HG02973 (cell line): ENCODE measurements at regions not wholly inside any gene's neighbourhood (a gene's known extent, or its start where the extent isn't known, plus 50 kb on each side); places are given as distances from the start of the nearest gene placed in this dataset.
"Not testable (repeated sequence)": the region's sequence is repeated elsewhere in the genome, so short reads cannot be mapped to it uniquely, and the experiment has no call there.

ENCODE experiments used
- ATAC-seq: cut with Tn5 transposase; IDR thresholded peaks from one replicate; pipeline ENCODE4 v1.9.1; 2021; ENCODE audit warnings: moderate library complexity; ENCODE audit not compliant: unreplicated experiment

DNA sequence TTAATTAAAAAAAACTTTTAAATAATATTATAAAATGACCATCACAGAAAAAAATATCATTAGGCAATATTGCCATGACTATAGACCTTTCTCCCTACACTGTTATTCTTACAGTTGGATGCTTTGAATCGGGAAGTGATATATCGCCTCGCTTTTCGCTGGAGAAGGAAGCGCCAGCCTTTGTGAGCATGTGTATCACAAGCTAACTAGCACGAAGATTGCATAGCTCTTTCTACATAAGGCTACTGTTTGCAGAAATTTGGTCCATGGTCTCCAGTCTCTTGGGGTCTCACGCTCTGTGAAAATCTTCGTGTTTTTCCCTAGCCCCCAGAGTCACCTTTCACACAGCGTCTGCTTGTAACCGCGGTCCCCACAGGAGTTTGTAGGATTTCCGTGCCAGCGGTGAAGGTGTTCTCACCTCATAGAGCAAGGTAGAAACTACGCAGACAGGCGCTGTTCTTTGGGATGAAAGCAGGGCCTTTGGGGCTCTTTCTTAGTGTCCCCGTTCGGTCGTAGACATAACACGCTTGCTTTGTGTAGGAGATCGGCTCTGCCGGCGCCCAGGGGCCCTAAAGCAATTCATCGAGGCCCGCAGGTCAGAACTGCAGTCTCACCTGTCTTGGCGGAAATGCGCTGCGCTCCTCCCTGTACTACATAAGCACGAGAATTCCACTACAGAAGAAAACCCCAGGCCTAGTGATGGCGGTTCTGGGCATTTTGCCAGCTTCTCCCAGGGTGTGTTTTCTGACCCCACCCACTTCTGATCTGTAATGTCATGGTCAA is 214.5 kb upstream of the NOTCH2NLA start:
- not testable (repeated sequence) for ATAC-seq

DNA sequence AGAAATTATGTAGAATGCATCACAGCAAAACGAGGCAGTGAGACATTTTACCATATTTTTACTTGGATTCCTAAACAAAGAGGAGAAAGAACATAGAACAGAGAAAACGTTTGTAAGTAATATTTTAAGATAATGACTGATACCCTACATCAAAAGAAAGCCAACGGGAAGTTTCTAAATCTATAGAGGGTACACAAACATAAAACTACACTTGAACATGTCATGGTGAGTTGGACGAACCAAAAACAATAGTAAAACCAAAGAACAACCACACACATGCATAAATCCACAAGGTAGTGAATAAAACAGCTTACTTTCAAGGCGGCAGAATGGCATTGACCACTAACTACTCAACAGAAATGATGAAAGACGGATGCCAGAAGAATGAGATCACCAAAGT is 209.7 kb upstream of the NOTCH2NLA start:
- ATAC-seq: not testable (repeated sequence)

DNA sequence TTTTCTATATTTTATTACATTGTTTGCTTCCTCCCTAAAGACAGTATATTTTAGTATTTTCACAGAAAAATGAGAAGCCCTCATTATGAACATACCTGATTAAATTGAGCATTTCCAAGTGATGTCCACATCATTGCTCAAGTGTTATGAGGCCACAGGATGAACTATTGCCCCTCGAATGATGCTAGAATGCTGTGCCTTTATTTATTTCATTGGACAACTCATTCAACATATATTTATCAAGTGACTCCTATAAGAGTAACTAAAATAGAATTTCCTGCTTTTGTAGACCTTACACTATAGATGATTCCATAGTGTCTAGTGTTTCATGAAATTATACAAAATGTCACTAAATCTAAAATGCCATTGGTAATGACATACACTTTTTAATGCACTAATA is 187.8 kb upstream of the NOTCH2NLA start:
- not testable (repeated sequence) for ATAC-seq

DNA sequence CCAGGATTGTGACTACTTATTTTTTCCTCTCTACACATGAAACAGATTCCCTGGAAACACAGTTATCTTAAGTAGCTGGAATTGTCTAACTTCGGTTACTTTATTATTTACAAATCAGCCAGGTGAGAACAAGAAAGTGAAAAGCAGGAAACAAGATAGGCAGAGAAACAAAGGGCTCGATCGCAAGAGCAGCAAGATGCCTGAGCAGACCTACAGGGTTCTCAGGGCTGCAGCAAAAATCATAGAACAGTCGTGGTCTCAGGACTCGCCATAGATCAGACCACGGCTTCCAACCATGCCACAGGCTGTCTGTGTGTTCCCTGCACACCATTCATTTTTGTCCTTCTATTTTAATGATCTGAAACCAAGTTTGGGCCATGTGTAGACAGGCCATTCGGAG is 186.2 kb upstream of the NOTCH2NLA start:
- not testable (repeated sequence) for ATAC-seq

DNA sequence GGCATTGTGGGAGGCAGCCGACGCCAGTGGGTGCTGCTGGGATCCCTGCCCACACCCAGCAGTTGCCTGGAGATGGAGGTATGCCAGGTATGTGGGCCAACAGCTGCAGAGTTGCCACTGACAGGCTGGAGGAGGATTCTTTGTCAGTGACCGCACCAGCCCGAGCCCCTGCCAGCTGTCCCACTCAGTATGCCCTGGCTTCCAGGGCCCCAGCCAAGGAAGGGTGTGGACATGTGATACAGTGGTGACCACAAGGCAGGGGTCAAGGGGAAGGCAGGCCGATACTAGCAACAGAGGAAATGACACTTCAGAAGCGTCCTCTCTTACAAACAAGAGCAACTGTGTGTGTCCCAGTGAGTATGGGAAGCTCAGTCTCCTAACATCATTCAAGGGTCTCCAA is 185.1 kb upstream of the NOTCH2NLA start:
- ATAC-seq: not testable (repeated sequence)

DNA sequence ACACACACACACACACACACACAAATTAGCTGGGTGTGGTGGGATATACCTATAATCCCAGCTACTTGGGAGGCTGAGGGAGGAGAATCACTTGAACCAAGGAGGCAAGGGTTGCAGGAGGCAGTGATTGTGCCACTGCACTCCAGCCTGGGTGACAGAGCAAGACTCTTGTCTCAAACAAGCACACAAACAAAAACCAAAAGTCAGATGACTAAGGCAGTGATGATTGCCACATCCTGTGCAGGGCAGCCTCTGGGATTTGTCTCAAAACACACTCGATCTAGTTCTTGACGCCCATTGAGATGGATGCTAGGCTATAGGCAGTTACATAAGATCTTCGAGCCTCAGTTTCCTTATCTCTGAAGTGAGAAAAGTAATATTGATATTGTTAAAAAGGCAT is 183.1 kb upstream of the NOTCH2NLA start:
- not testable (repeated sequence) for ATAC-seq

DNA sequence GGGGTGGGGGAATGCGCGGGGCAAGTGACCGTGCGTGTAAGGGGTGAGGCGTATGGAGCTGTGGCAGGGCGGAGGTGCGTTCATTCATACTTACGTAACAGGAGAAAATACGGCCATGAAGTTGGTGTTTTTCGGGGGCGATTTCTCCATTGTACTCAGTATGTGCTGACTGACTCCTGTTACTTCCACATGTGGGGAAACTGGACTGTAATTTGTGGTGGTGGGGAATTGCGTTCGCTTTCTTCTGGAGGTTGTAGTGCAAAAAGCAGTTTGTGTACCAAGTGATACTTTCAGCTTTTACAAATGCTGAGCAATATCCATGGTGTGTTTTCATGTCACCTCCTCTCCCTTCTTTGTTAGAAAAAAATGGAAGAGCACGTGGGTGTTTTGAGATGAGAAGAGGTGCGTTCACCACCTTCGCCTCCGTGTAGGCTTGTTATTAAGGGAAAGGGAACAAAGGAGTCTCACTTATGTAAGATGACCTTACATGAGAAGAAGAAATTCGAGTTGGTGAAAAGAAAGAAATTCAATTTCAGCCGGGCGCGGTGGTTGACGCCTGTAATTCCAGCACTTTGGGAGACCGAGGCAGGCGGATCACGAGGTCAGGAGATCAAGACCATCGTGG is 181.1 kb upstream of the NOTCH2NLA start:
- ATAC-seq: peak; percentile 76

DNA sequence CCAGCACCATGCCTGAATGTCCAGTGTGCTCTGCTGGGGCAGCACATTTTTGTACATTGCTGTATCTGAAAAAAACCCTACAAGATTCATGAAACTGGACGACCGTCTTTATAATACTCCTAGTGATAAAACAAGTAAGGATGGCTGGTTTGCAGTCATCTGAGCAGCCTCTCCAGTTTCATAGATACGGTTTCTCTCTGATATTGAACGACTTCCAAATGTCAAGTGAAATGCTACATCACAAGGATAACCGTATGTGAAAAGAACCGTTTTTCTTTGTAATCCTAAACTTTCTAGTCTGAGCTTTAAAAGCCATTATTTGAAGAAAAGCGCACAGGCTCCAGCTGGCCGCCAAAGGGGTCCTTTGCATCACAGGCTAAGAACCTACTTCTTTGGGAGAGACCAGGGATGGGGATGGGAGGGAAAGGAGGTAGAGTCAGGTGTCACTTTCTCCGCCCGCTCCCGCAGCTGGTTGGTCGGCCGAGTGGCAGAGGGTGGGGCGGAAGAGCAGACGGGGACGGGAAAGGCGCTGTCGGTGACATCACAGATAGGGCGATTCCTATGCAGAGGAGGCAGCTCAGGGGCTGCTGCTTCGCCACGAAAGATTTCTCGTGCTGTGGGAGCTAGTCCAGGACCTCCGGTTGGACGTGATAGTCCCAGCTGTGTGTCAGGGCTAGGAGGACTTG is 180.4 kb upstream of the NOTCH2NLA start:
- peak; percentile 40 for ATAC-seq

DNA sequence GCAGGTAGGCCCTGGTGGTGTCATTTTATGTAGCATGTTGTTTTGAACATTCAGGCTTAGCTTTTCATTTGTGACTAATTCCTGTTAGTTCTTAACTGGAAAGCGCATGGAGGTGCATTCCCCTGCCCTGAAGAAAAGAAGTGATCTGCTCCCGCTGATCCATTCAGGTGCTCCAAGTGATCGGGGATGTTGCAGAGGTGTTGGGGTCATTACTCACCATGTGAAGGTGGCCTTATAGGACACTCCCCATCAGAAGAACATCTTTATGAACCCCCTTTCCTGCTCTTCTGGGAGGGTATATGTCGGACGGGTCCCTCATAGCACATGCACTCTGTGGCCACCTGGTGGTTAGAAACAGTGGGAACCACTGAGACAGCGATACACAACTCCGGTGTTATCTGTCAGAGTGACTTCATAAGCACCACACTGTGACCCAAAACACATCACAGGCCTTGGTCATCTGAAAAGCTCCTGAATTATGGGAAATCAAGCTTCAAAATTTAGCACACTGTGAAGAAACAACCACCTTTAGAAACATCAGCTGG is 172.5 kb upstream of the NOTCH2NLA start:
- ATAC-seq: not testable (repeated sequence)

DNA sequence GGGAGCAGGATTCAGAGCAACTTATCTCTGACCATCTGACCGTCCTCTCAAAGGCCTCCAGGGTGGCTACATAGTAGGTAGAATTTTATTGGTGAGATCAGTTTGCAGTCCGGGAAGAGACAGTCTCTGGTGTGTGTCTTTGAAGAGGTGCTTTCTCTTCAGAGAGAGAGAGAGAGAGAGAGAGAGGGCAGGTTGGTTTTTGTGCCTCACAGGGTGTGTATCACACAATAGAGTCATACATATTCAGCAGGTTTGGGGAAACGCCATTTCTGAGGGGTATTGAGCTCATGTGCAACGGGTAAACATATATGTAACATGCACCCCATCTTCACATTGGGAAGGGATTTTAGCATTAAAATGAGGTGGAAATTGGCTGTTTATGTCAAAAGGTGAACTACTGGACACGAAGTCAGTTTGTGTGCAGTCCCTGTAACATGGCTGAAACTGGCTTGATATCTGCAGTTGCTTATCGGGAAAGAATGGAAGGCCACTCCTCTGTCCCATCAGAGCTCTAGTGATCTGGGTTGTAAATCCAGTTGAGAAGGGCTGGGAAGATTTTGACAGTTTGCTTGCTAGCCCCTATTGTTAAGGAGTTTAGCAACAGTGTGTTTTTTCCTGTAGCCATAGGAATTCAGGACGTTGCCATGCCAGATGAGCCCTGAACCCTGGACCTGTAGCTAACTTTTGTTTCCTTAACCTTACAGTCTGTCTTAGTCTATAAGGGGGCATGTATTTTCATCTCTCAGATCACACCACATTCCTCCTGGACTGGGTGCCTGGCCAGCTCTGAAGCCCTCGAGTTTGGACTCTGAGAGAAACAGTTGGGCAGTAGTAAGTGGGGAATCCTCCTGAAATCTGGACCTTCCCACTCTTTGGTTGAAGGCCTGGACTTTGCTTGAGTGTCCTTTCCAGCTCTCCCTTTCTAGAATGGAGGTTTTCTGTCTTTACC is 171.6 kb upstream of the NOTCH2NLA start:
- ATAC-seq: not testable (repeated sequence)

DNA sequence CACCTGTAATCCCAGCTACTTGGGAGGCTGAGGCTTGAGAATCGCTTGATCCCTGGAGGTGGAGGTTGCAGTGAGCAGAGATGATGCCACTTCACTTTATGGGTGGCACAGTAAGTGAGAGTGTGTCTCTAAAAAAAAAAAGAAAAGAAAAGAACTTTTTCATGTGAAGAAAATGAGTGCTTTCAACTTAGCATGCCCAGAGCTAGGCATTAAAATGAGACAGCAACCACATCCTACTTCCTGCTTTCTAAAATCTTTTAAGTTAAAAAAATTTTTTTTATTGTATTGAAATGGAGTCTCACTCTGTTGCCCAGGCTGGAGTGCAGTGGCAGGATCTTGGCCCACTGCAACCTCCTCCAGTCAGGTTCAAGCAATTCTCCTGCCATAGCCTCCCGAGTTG is 170.4 kb upstream of the NOTCH2NLA start:
- not testable (repeated sequence) for ATAC-seq

DNA sequence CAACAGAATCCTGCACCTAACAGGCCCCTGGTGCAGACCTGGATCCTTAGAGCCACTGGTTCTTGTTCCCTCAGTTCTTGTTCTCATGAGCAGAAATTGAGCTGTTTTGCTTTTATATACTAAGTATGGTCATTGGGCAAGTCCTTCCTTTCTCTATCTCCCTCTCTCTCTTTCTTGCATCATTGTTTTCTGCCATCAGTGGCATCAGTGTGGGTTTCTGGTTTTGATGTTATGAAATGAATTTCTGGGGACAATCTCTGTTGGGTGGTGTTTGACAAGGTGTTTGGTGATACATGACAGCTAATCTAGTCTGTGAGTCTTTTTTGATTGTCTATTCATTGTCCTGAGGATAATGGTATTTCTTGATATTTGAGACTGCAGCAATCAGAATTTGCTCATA is 168.0 kb upstream of the NOTCH2NLA start:
- ATAC-seq: not testable (repeated sequence)

DNA sequence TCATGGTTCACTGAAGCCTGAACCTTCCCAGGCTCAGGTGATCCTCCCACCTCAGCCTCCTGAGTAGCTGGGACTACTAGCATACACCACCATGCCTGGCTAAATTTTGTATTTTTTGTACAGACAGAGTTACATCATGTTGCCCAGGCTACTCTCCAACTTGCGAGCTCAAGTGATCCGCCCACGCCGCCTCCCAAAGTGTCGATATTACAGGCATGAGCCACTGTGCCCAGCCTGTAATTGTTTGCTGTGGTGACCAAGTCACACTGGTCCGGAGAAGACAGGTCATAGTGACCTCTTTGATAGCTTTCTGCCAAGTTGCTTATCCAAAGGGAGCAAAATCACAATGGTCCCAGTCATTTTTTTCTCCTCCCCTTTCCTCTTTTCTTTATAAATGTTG is 167.4 kb upstream of the NOTCH2NLA start:
- not testable (repeated sequence) for ATAC-seq

DNA sequence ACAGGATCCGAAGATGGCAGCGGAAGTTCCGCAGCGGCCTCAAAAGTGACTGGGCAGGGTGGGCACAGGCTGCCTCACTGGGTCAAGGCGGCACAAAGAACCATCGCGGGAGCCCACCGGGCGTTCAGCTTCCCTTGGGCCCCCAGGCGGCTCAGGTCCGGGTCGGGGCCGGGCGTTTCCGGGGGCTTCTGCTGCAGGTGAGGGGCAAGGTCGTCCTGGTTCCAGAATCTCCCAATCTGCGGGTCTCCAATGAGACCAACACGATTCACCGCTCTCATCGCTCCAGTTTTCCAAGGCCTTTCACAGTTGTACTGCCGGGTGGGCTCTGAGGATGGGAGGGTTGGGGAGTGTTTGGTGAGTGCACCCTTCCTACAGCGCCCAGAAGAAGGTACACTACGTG is 165.0 kb upstream of the NOTCH2NLA start:
- ATAC-seq: not testable (repeated sequence)

DNA sequence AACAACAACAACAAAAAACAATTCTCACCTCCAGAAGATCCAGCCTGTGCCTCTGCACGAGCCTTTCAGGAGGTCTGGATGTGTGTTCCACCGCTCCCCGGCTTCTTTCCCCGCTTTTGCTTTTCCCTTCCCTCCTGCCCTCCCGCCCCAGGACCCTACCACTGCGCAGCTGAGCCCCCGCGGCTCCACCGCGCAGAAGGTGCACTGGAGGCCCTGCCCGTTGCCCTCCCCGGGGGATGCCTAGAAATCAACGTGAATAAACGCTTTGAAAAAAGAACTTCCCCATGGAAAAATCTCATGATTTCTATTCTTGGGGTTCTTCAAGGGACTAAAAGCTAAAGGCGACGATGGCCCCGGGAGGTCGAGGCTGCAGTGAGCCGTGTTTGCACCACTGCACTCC is 164.3 kb upstream of the NOTCH2NLA start:
- not testable (repeated sequence) for ATAC-seq

DNA sequence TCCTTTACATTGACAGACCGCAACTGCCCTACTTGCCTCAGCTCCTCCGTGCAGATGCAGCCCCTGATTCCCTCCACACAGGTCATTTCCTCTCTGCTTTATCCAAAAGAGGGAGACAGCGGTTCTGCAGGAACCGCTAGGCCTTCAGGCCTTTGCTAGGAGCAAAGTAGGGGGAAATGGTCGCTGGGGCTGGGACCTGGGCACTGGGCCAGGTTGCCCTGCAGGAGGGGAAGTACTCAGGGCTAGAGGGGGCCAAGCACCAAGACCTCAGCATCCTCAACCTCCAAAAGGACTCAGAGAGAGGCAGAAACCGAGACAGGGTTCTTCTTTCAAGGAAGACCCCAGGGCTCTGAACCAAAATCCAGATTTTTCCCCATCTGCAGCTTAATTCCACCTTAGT is 160.4 kb upstream of the NOTCH2NLA start:
- not testable (repeated sequence) for ATAC-seq

DNA sequence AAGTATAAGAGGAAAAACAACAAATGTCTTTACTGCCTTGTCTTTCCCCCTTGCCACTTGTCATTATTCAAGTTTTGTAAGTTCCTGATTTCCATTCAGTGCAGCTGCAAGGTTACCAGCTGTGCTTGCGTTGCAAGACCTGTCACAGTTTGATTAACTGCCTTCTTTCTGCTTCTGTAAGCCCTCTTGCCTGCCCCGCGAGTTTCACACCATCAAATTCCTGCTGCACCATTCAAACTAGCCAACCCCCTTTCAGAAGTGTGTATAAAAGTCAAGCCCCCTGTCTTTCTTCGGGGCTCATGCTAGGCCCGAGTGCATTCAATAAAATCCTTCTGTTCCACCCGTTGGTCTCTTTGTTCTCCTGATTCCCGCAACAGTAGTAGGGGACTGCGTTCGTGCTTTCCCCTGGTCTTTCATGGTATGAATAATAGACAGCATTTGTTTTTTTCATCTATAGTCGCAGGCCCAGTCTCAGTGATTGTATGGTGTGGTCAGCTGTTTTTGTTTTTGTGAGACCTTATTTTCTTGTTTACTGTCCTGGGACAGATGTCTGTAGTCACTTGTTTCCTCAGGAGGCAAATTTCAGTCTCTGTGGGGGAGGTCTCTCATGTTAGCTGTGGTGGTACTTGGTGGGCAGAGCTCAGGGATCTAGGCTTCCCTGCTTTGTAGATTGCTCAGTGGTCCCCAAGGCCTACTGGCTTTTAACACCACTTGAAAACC is 159.1 kb upstream of the NOTCH2NLA start:
- peak; percentile 42 for ATAC-seq

DNA sequence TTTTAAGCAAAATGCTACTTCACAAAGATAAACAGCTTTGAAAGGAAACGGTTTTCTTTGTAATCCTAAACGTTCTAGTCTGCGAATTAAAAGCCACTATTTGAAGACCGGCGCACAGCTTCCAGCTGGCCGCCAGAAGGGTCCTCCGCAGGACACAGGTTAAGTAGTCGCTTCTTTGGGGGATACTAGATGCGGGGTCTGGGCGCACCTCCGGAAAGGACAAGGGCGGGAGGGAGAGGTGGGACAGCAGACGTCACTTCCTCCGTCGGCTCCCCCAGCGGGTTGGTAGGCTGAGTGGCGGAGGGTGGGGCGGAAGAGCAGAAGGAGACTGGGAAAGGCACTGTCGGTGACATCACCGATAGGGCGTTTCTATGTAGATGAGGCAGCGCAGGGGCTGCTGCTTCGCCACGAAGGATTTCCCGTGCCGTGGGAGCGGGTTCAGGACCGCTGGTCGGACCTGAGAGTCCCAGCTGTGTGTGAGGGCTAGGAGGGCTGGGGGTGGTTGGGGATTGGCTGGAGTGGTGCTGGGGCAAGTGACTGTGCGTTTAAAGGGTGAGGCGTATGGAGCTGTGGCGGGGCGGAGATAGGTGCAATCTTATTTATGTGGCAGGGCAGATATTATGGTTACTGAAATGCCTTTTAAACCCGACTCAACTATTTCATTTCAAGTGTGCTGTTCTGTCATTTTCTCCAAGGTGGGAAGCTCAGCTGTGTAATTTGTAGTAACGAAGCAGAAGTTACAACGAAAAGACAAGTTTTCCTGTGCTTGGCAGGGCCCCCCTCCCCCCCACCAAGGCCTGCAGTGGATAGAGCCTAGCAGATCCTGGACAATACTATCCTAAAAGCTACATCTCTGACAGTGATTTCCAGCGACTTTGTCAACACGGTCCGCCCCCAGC is 158.3 kb upstream of the NOTCH2NLA start:
- ATAC-seq: peak; percentile 90

DNA sequence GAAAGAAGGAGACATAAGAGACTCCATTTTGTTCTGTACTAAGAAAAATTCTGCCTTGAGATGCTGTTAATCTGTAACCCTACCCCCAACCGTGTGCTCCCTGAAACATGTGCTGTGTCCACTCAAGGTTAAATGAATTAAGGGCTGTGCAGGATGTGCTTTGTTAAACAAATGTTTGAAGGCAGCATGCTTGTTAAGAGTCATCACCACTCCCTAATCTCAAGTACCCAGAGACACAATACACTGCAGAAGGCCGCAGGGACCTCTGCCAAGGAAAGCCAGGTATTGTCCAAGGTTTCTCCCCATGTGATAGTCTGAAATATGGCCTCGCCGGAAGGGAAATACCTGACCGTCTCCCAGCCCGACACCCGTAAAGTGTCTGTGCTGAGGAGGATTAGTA is 152.4 kb upstream of the NOTCH2NLA start:
- not testable (repeated sequence) for ATAC-seq
